AG10803 (cell line): ENCODE measurements at regions not wholly inside any gene's neighbourhood (a gene's known extent, or its start where the extent isn't known, plus 50 kb on each side); places are given as distances from the start of the nearest gene placed in this dataset.
"Not testable (repeated sequence)": the region's sequence is repeated elsewhere in the genome, so short reads cannot be mapped to it uniquely, and the experiment has no call there.

Experiments
- DNase-seq: peaks from one replicate; pipeline ENCODE4 v3.0.0; 2010; ENCODE audit warnings: low read depth
- H3K4me3 ChIP-seq: 2 replicates; pipeline ENCODE4 v1.5.1; 2011; ENCODE audit warnings: mild to moderate bottlenecking, low read length, control low read depth
- CTCF ChIP-seq: conservative IDR thresholded peaks from 2 replicates; pipeline ENCODE4 v1.5.1; 2011; ENCODE audit warnings: mild to moderate bottlenecking, low read length, control low read depth, inconsistent platforms

GRCh38 chr7:124254396-124254795, 221.5 kb upstream of the TMEM229A start:
- TF ChIP-seq CTCF = no peak
- no peak overlapping the region for H3K4me3 ChIP-seq
- no peak for DNase-seq

DNA sequence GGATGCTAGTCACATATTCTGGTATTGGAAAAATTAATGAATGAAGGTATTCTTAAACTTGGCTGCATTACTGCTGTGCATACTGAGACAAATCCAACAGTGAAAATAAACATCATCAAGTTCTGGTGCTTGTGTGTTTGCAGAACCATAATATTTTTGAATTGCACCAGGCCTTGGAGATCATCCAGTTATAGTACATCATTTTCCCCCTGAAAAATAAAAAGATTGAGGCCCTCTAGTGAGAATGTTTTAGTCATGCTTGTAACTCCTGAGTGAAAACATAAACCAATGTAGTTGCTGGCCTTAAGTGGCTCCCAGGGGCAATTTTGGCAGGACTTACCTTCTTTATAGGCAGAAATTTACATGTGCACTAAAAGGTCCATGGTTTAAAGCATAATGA, 218.8 kb upstream of the TMEM229A start:
- no peak for DNase-seq
- TF ChIP-seq CTCF = no peak
- no peak overlapping the region for H3K4me3 ChIP-seq

- DNase-seq = no peak
- no peak overlapping the region for H3K4me3 ChIP-seq
- no peak for TF ChIP-seq CTCF
These were observed 217.6 kb upstream of the TMEM229A start for GRCh38 chr7:124250297-124251034.

- DNase-seq = no peak
- no peak for TF ChIP-seq CTCF
- no peak overlapping the region for H3K4me3 ChIP-seq
These were observed 214.8 kb upstream of the TMEM229A start for GRCh38 chr7:124247691-124248090.

- no peak overlapping the region for H3K4me3 ChIP-seq
- no peak for TF ChIP-seq CTCF
- no peak for DNase-seq
These were observed 213.5 kb upstream of the TMEM229A start for GRCh38 chr7:124246262-124246863.

DNA sequence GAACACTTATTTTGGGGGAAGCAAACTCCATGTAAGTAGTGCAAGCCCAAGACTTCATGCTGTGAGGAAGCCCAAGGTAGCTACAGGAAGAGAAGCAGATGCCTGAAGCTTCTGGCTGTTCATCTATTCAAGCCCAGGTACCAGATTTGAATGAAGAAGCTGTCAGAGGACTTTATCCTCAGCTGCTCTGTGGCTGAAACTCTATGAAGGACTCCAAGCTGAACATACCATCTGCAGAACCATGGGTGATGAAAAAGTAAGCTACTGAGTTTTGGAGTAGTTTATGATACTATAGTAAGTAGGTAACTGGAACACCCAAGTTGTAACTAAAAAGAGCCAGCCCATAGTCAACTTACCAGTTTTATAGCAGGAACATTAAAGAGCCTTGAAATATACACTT, 211.6 kb upstream of the TMEM229A start:
- H3K4me3 ChIP-seq, DNase-seq: not testable (repeated sequence)

DNA sequence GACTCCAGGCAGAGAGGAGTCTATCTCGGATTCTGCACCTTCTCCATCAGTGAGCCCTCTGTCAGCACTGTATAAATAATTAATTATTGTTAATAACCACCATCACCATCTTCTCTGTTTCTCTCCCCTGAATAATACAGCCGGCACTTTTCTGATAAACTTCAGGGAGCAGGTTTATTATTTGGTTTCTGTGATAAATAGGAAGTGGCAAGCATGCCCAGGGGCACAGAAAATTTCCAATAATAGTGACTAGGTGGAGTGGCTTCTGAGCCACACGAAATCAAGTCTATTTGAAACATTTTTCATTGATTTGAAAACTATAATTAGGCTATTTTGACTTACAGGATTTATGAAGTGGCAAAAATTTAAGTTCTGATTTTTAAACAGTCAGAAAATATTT, 186.8 kb upstream of the TMEM229A start:
- DNase-seq = no peak
- no peak for TF ChIP-seq CTCF
- H3K4me3 ChIP-seq = no peak overlapping the region
